DMS114 treated with DMSO at 0.1 percent for 48 hours (cell line): ENCODE measurements at regions not wholly inside any gene's neighbourhood (a gene's known extent, or its start where the extent isn't known, plus 50 kb on each side); places are given as distances from the start of the nearest gene placed in this dataset.
"Not testable (repeated sequence)": the region's sequence is repeated elsewhere in the genome, so short reads cannot be mapped to it uniquely, and the experiment has no call there.

Source experiments
- DNase-seq: peaks from one replicate; lab custom pipeline; 2025; ENCODE audit not compliant: unreplicated experiment; lab: John Stamatoyannopoulos, UW

DNA sequence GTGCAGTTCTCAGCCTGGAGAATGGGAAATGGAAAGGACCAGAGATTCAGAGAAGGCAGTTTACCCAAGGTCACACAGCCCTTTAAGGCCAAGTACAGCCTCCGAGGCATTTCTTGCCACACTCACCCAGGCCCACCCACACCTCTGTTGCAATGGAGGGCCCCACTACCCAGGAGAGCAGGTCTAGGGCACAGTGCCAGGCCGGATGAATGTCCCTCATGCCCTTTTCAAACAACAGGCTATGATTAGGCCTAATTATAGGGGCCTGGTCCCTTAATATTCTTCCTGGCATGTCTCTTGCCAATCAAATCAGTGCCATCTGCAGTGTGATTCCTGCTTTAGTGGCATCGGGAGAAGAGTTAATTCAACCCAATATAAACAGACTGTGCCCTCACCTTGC, 195.3 kb downstream of the KLRB1 start:
- DNase-seq: not testable (repeated sequence)

DNA sequence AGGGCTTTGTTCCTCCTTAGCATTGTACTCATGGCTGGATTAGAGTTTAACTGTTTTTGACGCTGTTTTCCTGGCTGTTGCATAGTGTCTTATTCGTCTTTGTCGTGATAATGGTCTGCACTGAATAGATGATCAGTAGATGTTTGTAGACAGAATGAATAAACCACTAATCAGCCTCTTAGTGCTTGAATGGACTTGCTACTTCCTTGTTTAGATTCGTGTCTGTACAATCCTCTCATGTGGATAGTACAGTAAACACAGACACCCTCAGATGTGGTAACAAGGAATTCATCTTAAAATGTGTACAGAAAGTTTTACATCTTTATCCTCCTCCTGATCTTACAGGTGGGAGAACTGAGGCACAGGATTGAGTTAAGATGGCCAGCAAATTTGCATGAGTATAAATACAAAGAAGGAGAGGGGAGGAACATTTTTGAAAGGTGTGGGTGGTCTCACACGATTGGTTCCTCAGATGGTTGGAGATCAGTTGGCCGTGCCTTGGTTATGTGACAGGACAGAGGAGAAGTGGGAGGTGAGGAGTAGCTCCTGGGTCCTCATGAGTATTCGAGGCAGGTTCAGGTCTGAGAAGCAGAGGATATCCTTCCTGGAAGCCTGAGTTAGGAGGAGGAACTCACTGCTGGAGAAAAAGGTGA, 196.0 kb downstream of the KLRB1 start:
- not testable (repeated sequence) for DNase-seq

DNA sequence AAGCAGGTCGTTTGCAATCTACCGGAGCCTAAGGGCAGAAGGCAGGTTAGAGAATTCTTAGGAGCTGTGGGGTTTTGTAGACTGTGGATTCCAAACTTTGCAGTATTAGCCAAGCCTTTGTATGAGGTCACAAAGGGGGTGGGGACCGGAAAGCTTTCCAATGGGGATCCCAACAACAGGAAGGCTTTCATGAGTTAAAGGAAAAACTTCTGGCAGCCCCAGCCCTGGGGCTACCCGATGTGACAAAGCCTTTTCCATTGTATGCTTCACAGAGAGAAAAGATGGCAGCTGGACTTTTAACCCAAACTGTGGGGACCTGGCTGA, 199.2 kb upstream of the PZP start:
- not testable (repeated sequence) for DNase-seq

DNA sequence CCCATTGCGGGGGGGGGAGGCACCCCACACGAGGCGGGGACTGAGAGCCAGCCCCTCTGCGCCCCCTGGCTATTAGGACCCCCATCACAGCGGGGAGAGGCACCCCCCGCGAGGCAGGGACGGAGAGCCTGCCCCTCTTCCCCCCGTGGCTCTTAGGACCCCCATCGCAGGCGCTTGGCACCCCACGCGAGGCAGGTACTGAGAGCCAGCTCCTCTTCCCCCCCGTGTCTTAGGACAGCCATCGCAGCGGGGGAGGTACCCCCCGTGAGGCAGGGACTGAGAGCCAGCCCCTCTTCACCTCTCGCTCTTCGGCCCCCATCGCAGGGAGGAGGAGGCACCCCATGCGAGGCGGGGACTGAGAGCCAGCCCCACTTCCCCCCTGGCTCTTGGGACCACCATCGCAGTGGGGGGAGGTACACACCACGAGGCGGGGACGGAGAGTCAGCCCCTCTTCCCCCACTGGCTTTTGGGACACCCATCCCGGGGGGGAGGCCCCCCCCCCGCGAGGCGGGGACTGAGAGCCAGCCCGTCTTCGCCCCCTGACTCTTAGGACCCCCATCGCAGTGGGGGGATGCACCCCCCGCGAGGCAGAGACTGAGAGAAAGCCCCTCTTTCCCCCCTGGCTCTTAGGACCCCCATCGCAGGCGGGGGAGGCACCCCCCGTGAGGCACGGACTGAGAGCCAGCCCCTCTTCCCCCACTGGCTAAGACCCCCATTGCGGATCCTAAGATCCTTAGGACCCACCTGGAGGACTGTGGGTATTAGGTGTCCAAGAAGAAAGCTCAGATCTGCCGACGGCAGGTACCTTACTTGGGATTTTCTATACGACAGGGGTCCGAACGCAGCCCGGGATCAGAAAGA, 198.6 kb upstream of the PZP start:
- no peak for DNase-seq

DNA sequence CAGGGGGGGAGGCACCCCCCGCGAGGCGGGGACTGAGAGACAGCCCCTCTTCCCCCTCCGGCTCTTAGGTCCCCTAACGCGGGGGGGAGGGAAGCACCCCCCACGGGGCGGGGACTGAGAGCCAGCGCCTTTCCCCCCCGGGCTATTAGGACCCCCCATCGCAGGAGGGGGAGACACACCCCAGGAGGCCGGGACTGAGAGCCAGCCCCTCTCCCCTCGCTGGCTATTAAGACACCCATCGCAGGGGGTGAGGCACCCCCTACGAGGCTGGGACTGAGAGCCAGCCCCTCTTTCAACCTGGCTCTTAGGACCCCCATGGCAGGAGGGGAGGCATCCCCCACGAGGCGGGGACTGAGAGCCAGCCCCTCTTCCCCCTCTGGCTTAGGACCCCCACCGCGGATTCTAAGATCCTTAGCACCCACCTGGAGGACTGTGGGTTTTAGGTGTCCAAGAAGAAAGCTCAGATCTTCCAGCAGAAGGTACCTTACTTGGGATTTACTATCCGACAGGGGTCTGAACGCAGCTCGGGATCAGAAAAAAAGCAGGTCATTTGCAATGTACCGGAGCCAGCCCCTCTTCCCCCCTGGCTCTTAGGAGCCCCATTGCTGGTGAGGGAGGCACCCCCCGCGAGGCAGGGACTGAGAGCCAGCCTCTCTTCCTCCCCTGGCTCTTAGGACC, 197.8 kb upstream of the PZP start:
- no peak for DNase-seq

DNA sequence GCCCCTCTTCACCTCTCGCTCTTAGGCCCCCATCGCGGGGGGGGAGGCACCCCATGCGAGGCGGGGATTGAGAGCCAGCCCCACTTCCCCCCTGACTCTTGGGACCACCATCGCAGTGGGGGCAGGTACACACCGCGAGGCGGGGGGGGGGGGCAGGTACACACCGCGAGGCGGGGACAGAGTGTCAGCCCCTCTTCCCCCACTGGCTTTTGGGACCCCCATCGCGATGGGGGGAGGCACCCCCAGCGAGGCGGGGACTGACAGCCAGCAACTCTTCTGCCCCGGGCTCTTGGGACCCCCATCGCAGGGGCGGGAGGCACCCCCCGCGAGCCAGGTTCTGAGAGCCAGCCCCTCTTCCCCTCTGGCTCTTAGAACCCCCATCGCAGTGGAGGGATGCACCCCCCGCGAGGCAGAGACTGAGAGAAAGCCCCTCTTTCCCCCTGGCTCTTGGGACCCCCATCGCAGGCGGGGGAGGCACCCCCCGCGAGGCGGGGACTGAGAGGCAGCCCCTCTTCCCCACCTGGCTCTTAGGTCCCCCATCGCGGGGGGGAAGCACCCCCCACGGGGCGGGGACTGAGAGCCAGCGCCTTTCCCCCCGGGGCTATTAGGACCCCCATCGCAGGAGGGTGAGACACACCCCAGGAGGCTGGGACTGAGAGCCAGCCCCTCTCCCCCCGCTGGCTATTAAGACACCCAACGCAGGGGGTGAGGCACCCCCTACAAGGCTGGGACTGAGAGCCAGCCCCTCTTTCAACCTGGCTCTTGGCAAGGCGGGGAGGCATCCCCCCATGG, 196.5 kb upstream of the PZP start:
- no peak for DNase-seq

DNA sequence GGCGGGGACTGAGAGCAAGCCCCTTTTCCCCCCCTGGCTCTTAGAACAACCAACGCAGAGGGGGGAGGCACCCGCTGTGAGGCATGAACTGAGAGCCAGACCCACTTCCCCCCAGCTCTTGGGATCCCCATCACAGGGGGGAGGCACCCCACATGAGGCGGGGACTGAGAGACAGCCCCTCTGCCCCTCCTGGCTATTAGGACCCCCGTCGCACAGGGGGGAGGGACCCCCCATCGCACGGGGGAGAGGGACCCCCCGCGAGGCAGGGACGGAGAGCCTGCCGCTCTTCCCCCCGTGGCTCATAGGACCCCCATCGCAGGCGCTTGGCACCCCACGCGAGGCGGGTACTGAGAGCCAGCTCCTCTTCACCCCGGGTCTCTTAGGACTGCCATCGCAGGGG, 195.8 kb upstream of the PZP start:
- DNase-seq: no peak

DNA sequence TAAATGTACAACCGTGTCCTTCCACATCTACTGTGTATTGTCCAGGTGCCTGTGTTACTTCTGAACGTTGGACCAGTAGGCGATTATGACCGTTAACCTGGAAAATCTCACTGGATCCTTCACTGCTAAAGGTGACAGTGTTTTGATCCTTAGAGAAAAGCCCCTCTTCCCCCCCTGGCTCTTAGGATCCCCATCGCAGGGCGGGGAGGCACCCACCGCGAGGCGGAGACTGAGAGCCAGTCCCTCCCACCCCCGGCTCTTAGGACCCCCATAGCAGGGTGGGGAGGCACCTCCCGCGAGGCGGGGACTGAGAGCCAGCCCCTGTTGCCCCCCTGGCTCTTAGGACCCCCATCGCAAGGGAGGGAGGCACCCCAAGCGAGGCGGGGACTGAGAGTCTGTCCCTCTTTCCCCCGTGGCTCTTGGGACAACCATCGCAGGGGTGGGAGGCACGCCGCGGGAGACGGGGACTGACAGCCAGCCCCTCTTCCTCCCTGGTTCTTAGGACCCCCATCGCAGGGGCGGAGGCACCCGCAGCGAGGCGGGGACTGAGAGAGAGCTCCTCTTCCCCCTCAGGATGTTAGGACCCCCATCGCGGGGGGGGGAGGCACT, 194.3 kb upstream of the PZP start:
- DNase-seq: not testable (repeated sequence)

DNA sequence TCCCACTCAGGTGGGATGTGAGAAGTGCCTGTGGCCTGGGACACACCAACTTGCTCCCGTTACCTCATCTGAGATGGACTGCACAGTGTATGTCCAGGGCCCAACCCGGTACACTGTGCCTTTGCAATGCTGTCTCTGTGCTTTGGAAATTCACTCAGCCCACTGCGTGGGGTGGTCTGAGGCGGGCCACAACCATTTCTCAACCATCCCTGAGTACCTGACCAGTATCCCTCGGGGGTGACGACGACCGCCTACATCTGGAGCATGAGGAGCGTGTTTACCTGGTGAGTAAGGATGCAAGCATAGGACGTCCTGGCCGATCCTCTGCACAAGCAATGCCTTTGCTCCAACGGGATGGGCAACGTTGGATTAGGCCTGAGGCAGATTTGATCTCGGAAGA, 188.2 kb upstream of the PZP start:
- not testable (repeated sequence) for DNase-seq

DNA sequence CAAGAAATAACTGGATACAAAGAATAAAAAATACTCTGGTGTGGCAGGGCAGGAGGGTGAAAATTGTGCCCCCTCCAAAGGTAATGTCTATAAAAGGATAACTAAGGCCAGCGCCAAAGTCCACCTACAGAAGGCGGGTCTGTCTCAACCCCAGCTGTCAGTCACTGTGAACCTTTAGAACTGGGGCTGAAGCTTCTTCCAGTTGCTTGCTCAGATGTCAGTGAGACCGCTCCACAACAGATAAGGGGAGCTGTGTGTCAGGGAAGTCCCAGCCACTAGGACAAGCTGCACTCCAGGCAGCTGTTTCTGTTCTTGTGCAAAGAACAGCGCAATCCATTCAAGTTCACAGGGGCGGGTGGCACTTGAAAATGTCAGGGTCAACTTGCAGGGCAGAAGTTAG, 187.0 kb upstream of the PZP start:
- not testable (repeated sequence) for DNase-seq

DNA sequence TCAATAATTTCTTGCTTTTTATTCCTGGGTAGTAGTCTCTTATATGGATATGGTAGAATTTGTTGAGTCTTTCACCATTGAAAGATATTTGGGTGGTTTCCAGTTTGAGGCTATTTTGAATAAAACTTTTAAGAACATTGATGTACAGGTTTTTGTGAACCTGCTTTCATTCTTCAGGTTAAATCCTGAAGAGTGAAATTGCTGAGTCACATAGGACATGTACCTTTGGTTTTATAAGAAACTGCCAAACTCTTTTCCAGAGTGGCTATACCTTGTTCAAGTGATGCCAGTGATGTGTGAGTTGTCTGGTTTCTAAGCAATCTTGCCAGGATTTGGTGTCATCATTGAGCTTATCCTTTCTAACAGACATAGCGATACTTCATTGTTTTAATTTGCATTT, 184.6 kb upstream of the PZP start:
- DNase-seq: no peak

DNA sequence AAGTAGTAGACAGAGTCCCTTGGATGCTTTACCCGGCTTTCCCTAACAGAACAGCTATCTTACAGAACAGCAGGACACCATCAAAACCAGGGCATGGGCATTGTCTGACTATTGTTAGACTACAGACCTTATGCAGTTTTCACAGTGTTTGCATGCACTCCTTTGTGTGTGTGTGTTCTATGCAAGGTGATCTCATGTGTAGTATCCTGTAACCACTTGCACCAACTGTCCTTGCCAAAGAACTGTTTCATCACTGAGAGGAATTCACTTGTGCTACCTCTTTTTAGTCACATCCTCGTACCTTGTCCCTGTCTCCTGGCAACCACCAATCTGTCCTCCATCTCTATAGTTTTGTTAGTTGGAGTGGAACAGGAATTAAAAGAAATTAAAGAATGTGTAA, 183.6 kb upstream of the PZP start:
- no peak for DNase-seq

DNA sequence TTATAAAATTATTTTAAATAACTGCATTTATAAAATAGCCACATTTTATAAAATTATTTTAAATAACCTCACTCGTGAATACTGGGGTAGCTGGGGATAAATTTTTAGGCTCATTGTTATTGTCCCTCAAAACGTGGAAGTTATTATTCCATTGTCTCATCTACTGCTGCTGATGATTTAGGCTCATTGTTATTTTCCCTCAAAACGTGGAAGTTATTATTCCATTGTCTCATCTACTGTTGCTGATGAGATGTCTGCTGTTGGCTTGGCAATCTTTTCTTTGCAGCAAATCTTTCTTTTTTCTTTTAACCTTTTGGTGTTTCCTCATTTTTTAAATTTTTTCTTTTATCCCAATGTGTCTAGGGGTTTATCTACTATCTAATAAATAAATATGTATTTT, 182.6 kb upstream of the PZP start:
- DNase-seq: no peak

DNA sequence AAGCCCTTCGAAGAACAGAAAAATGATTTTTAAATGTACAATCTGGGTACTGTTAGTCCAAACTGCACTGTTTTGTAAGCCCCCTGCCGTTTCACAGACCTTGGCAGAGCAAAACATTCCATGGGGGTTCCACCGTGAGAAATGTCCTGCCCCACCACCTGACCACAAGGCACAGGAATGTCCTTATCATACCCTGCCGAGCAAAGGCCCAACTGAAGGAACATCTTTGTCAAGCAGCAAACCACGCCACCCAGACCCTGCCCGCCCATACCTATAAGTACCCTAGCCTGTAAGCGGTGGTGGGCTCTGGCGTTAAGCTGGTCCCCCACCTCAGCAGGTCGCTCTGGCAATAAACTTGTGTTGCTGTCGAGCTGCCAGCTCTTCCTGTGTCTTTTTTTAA, 181.6 kb upstream of the PZP start:
- no peak for DNase-seq

DNA sequence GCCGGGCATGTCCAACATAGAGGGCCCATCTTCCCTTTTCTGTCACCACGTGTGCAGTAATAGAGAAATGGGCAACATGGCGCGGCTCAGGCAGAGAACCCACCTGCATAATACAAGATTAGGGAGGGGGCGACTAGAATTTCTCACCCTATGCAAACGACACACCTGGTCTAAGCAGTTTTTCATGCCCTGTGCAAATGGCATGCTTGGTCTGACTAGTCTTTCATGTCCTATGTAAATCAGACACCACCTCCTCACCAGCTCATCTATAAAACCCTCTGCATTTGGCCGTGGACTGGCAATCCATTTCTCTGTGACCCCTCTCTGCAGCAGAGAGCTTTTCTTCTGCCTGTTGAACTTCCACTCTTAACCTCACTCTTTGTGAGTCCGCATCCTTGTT, 180.2 kb upstream of the PZP start:
- no peak for DNase-seq

DNA sequence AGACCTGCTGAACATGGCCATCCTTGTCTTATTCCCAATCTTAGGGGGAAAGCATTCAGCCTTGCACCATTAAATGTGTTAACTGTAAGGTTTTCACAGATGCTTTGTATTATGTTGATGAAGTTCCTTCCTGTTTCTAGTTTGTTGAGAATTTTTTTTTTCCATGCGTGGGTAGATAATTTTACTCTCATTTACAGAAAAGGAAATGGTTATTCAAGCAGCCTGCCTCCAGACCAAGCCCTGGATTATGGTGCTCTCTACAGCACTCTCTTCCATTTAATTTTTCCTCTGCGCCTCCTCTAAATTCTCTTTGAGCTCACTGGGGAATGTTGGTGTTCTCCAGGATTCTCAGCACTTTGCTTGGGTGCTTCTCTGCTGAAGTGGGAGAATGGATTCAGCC, 179.3 kb upstream of the PZP start:
- DNase-seq: no peak

DNA sequence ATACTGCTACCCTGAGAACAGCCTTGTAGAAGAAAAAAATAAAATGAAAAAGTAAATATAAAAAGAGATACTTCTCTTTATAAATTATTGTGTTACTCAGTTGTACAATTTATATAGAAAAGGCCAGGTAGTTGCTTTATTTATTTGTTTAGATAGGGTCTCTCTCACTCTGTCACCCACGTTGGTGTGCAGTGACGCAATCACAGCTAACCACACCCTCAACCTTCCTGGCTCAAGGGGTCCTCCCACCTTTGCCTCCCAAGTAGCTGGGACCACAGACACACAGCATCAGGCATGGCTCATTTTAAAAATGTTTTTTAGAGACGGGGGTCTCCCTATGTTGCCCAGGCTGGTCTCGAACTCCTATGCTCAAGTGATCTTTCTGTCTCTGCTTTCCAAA, 175.4 kb upstream of the PZP start:
- no peak for DNase-seq

DNA sequence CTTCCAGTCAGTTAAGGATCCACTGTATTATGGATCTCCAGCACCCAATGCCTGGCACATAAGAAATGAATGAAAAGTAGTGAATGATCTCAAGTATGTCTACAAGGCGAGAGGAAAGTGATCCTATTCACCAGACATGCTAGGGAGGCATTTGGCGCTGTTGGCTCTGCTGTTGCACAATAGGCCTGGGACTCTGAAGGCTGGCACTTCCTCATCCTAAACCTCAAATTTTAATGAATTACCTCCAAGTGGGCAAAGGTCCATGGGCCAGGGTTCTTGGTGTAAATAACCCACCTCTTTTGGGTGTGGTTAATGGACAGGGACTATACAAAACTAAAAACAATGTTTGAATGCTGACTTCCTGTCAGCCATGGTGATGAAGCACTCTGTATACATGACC, 173.4 kb upstream of the PZP start:
- no peak for DNase-seq

DNA sequence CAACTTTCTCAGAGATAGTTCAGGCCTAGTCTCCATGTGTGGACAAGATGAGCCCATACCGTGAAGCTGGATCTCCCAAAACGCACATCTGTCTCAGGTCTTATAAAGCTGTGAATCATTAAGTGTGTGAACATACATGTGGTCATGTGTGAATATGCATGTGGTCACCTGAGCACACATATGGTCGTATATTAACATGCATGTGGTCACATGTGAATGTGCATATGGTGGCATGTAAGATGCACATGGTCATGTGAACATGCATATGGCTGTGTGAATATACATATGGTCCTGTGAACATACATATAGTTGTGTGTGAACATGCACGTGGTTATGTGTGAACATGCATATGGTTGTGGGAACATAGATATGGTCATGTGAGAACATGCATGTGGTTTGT, 172.5 kb upstream of the PZP start:
- DNase-seq: no peak

DNA sequence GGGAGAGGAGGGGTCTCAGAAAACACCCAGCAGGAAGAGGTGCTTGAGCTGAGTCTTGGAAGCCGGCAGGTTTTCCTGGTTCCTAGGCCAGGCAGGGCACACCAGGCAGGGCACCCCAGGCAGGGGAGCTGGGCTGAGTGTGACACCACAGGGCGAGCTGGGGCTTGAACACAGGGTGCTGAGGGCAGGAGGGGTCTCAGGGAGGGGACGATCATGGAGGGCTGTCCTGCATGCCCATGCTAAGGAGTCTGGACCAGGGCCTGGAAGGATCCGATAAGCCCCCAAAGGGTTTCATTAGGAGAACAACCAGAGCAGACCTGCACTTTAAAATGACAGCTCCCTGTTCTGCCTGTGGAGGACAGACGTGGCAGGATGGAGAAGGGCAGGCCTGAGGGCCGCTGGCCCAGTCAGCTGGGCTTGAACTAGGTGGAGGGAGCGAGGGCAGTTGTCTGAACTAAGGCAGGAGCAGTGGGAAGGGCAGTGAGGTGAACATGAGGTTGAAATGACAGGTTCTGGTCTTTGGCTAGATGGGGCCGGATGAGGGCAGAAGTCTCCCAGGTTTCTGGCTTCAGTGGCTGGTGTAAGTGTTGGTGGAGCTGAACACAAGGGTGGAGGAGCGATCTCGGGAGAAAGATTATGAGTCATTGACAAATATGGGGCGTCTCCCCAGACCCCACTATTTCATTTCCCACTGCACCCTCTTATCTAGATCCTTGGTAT, 171.0 kb upstream of the PZP start:
- DNase-seq: no peak
